ENCODE measurements at regions not wholly inside any gene's neighbourhood (a gene's known extent, or its start where the extent isn't known, plus 50 kb on each side); places are given as distances from the start of the nearest gene placed in this dataset.

DNA sequence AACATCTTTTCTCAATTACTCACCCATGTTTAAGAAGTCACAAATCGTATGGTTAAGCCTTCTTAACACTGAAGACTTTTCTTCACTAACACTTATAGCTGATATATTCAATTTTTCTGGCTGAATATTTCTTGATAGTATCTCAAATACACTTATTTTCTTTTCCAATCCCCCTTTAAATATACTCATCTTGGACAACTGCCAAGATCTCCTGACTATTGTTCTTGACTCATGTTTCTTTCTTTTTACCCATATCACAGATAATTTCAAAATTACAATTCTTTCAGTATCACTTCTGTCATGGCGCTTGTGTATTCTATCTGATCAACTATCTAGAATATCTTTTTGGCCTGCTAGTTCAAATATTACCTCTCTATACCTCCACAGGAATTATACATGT lies 954.3 kb upstream of the ACVR2A start:
- TF ChIP-seq, protein P1, sequence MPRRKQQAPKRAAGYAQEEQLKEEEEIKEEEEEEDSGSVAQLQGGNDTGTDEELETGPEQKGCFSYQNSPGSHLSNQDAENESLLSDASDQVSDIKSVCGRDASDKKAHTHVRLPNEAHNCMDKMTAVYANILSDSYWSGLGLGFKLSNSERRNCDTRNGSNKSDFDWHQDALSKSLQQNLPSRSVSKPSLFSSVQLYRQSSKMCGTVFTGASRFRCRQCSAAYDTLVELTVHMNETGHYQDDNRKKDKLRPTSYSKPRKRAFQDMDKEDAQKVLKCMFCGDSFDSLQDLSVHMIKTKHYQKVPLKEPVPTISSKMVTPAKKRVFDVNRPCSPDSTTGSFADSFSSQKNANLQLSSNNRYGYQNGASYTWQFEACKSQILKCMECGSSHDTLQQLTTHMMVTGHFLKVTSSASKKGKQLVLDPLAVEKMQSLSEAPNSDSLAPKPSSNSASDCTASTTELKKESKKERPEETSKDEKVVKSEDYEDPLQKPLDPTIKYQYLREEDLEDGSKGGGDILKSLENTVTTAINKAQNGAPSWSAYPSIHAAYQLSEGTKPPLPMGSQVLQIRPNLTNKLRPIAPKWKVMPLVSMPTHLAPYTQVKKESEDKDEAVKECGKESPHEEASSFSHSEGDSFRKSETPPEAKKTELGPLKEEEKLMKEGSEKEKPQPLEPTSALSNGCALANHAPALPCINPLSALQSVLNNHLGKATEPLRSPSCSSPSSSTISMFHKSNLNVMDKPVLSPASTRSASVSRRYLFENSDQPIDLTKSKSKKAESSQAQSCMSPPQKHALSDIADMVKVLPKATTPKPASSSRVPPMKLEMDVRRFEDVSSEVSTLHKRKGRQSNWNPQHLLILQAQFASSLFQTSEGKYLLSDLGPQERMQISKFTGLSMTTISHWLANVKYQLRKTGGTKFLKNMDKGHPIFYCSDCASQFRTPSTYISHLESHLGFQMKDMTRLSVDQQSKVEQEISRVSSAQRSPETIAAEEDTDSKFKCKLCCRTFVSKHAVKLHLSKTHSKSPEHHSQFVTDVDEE (CRISPR knock-in tag; IDR thresholded peaks at IDR 0.05): no peak
- no peak for TF ChIP-seq RARB (CRISPR knock-in tag; IDR thresholded peaks at IDR 0.05)
- TF ChIP-seq ARNTL (CRISPR knock-in tag; IDR thresholded peaks at IDR 0.05; ENCODE audit: borderline replicate concordance, low read depth): no peak
- no peak for TF ChIP-seq ZNF8 (CRISPR knock-in tag; IDR thresholded peaks at IDR 0.05)
- no peak for TF ChIP-seq OSR1 (CRISPR knock-in tag; IDR thresholded peaks at IDR 0.05)
- TF ChIP-seq CSDC2 (CRISPR knock-in tag; IDR thresholded peaks at IDR 0.05): no peak
- no peak for TF ChIP-seq GLIS3 (CRISPR knock-in tag; IDR thresholded peaks at IDR 0.05)
- no peak for TF ChIP-seq ESRRG (CRISPR knock-in tag; IDR thresholded peaks at IDR 0.05)
- TF ChIP-seq, protein P2, sequence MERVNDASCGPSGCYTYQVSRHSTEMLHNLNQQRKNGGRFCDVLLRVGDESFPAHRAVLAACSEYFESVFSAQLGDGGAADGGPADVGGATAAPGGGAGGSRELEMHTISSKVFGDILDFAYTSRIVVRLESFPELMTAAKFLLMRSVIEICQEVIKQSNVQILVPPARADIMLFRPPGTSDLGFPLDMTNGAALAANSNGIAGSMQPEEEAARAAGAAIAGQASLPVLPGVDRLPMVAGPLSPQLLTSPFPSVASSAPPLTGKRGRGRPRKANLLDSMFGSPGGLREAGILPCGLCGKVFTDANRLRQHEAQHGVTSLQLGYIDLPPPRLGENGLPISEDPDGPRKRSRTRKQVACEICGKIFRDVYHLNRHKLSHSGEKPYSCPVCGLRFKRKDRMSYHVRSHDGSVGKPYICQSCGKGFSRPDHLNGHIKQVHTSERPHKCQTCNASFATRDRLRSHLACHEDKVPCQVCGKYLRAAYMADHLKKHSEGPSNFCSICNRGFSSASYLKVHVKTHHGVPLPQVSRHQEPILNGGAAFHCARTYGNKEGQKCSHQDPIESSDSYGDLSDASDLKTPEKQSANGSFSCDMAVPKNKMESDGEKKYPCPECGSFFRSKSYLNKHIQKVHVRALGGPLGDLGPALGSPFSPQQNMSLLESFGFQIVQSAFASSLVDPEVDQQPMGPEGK (CRISPR knock-in tag; IDR thresholded peaks at IDR 0.05; ENCODE audit: borderline replicate concordance): no peak
- TF ChIP-seq, protein P3, sequence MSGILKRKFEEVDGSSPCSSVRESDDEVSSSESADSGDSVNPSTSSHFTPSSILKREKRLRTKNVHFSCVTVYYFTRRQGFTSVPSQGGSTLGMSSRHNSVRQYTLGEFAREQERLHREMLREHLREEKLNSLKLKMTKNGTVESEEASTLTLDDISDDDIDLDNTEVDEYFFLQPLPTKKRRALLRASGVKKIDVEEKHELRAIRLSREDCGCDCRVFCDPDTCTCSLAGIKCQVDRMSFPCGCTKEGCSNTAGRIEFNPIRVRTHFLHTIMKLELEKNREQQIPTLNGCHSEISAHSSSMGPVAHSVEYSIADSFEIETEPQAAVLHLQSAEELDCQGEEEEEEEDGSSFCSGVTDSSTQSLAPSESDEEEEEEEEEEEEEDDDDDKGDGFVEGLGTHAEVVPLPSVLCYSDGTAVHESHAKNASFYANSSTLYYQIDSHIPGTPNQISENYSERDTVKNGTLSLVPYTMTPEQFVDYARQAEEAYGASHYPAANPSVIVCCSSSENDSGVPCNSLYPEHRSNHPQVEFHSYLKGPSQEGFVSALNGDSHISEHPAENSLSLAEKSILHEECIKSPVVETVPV (CRISPR knock-in tag; IDR thresholded peaks at IDR 0.05): no peak
- TF ChIP-seq TOX (CRISPR knock-in tag; IDR thresholded peaks at IDR 0.05; ENCODE audit: borderline replicate concordance): no peak
- no peak for TF ChIP-seq ZFP30 (CRISPR knock-in tag; IDR thresholded peaks at IDR 0.05)
- TF ChIP-seq ZFP3 (CRISPR knock-in tag; IDR thresholded peaks at IDR 0.05): no peak
- ATAC-seq: no peak

DNA sequence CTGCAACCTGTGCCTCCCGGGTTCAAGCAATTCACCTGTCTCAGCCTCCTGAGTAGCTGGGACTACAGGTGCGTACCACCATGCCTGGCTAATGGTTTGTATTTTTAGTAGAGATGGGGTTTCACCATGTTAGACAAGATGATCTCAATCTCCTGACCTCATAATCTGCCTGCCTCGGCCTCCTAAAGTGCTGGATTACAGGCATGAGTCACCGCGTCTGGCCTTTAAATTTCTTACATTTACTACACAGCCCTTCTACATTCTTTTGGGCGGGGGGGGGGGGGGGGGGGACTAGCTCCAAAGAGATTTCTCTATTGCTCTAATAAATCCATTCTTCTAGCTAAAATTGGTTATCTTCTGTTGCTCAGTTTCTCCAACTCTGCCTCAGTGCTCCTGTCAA lies 964.9 kb upstream of the ACVR2A start:
- TF ChIP-seq TCF4 (CRISPR knock-in tag; IDR thresholded peaks at IDR 0.05; ENCODE audit: borderline replicate concordance) (no peak), ZC3H10 (CRISPR knock-in tag; IDR thresholded peaks at IDR 0.05) (no peak), CSDC2 (CRISPR knock-in tag; IDR thresholded peaks at IDR 0.05) (no peak), ZNF70 (CRISPR knock-in tag; IDR thresholded peaks at IDR 0.05) (no peak), ZNF565 (CRISPR knock-in tag; conservative IDR thresholded peaks at IDR 0.05; ENCODE audit: low read depth) (no peak), ISL1 (CRISPR knock-in tag; IDR thresholded peaks at IDR 0.05) (no peak), ZNF8 (CRISPR knock-in tag; IDR thresholded peaks at IDR 0.05) (no peak), ARNTL (CRISPR knock-in tag; IDR thresholded peaks at IDR 0.05; ENCODE audit: borderline replicate concordance, low read depth) (no peak), ESRRG (CRISPR knock-in tag; IDR thresholded peaks at IDR 0.05) (no peak)
- TF ChIP-seq, protein P4, sequence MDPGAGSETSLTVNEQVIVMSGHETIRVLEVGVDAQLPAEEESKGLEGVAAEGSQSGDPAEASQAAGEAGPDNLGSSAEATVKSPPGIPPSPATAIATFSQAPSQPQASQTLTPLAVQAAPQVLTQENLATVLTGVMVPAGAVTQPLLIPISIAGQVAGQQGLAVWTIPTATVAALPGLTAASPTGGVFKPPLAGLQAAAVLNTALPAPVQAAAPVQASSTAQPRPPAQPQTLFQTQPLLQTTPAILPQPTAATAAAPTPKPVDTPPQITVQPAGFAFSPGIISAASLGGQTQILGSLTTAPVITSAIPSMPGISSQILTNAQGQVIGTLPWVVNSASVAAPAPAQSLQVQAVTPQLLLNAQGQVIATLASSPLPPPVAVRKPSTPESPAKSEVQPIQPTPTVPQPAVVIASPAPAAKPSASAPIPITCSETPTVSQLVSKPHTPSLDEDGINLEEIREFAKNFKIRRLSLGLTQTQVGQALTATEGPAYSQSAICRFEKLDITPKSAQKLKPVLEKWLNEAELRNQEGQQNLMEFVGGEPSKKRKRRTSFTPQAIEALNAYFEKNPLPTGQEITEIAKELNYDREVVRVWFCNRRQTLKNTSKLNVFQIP (CRISPR knock-in tag; IDR thresholded peaks at IDR 0.05; ENCODE audit: borderline replicate concordance, low read depth): no peak
- TF ChIP-seq, protein P1 (CRISPR knock-in tag; IDR thresholded peaks at IDR 0.05): no peak
- TF ChIP-seq, protein P3 (CRISPR knock-in tag; IDR thresholded peaks at IDR 0.05): no peak

More for the DNA sequence above, 964.9 kb upstream of the ACVR2A start:
- no peak for ATAC-seq
